ENCODE measurements at regions not wholly inside any gene's neighbourhood (a gene's known extent, or its start where the extent isn't known, plus 50 kb on each side); places are given as distances from the start of the nearest gene placed in this dataset.

GRCh38 chr10:24097751-24098207, 111.2 kb upstream of the KIAA1217 start:
- no peak overlapping the region for H3K4ac ChIP-seq (ENCODE audit: low read depth, low read length)
- H4K91ac ChIP-seq (ENCODE audit: low read depth, low read length) = no peak overlapping the region
- no peaks in the 10 kb centered on the region for H3K4me1 ChIP-seq (ENCODE audit: control insufficient read depth in 1 of 2, insufficient read depth in 2 of 2, low read length in 2 of 2)
- no peak overlapping the region for H4K12ac ChIP-seq (ENCODE audit: low read depth, low read length)
- no peak overlapping the region for H4K8ac ChIP-seq (ENCODE audit: low read depth, low read length)
- H3K9me3 ChIP-seq (ENCODE audit: insufficient read depth, low read depth, low read length) = peaks cover 3% of the 10 kb centered on the region
- no peak overlapping the region for H3K4me3 ChIP-seq (ENCODE audit: low read depth, low read length)
- no peak overlapping the region for H3K9ac ChIP-seq (ENCODE audit: low read length)
- H2BK120ac ChIP-seq (ENCODE audit: insufficient read depth, low read length, poor library complexity) = no peak overlapping the region
- H2BK12ac ChIP-seq (ENCODE audit: low read length) = no peak overlapping the region
- H3K27me3 ChIP-seq (ENCODE audit: insufficient read depth, low read length) = no peaks in the 10 kb centered on the region
- no CpG with 5 or more reads among the region's 7 CpGs for WGBS (ENCODE audit: extremely low coverage, insufficient coverage, insufficient read length)
- no peak overlapping the region for H2AFZ ChIP-seq (ENCODE audit: insufficient read depth, low read length, poor library complexity)
- no peak overlapping the region for H2AK5ac ChIP-seq (ENCODE audit: low read length)
- DNase-seq = no peak
- no peak overlapping the region for H3K18ac ChIP-seq (ENCODE audit: low read length)
- H3K14ac ChIP-seq (ENCODE audit: low read length) = no peak overlapping the region
- H3K4me2 ChIP-seq (ENCODE audit: low read length) = no peak overlapping the region
- no peak overlapping the region for H2BK5ac ChIP-seq (ENCODE audit: low read depth, low read length, poor library complexity)
- no peaks in the 10 kb centered on the region for H3K36me3 ChIP-seq (ENCODE audit: control insufficient read depth in 1 of 2, insufficient read depth in 2 of 2, low read length in 2 of 2)
- H3K79me1 ChIP-seq (ENCODE audit: low read length) = no peaks in the 10 kb centered on the region
- no peak overlapping the region for H3K27ac ChIP-seq (ENCODE audit: low read depth, low read length)
- H3K23ac ChIP-seq (ENCODE audit: low read length) = no peak overlapping the region
- no peaks in the 10 kb centered on the region for H3K79me2 ChIP-seq (ENCODE audit: control insufficient read depth, insufficient read depth, low read length, poor library complexity)

- no peak overlapping the region for H2BK120ac ChIP-seq (ENCODE audit: insufficient read depth, low read length, poor library complexity)
- no peaks in the 10 kb centered on the region for H3K79me2 ChIP-seq (ENCODE audit: control insufficient read depth, insufficient read depth, low read length, poor library complexity)
- no peak overlapping the region for H2BK12ac ChIP-seq (ENCODE audit: low read length)
- no peak overlapping the region for H3K4me3 ChIP-seq (ENCODE audit: low read depth, low read length)
- no peak overlapping the region for H3K18ac ChIP-seq (ENCODE audit: low read length)
- no peak overlapping the region for H4K8ac ChIP-seq (ENCODE audit: low read depth, low read length)
- no peak overlapping the region for H3K4ac ChIP-seq (ENCODE audit: low read depth, low read length)
- no peaks in the 10 kb centered on the region for H3K27me3 ChIP-seq (ENCODE audit: insufficient read depth, low read length)
- H3K79me1 ChIP-seq (ENCODE audit: low read length) = no peaks in the 10 kb centered on the region
- H3K4me2 ChIP-seq (ENCODE audit: low read length) = no peak overlapping the region
- H3K36me3 ChIP-seq (ENCODE audit: control insufficient read depth in 1 of 2, insufficient read depth in 2 of 2, low read length in 2 of 2) = no peaks in the 10 kb centered on the region
- H3K27ac ChIP-seq (ENCODE audit: low read depth, low read length) = no peak overlapping the region
- WGBS (ENCODE audit: extremely low coverage, insufficient coverage, insufficient read length) = no CpG with 5 or more reads among the region's 1 CpG
- H3K4me1 ChIP-seq (ENCODE audit: control insufficient read depth in 1 of 2, insufficient read depth in 2 of 2, low read length in 2 of 2) = no peaks in the 10 kb centered on the region
- H4K91ac ChIP-seq (ENCODE audit: low read depth, low read length) = no peak overlapping the region
- H2BK5ac ChIP-seq (ENCODE audit: low read depth, low read length, poor library complexity) = no peak overlapping the region
- DNase-seq = no peak
- no peak overlapping the region for H3K14ac ChIP-seq (ENCODE audit: low read length)
- H3K9me3 ChIP-seq (ENCODE audit: insufficient read depth, low read depth, low read length) = no peaks in the 10 kb centered on the region
- no peak overlapping the region for H3K23ac ChIP-seq (ENCODE audit: low read length)
- H2AK5ac ChIP-seq (ENCODE audit: low read length) = no peak overlapping the region
- H3K9ac ChIP-seq (ENCODE audit: low read length) = no peak overlapping the region
- no peak overlapping the region for H2AFZ ChIP-seq (ENCODE audit: insufficient read depth, low read length, poor library complexity)
- H4K12ac ChIP-seq (ENCODE audit: low read depth, low read length) = no peak overlapping the region
These were observed 104.0 kb upstream of the KIAA1217 start for GRCh38 chr10:24104895-24105294.

- H3K18ac ChIP-seq (ENCODE audit: low read length) = no peak overlapping the region
- H3K4me2 ChIP-seq (ENCODE audit: low read length) = no peak overlapping the region
- no peak overlapping the region for H2BK12ac ChIP-seq (ENCODE audit: low read length)
- H3K36me3 ChIP-seq (ENCODE audit: control insufficient read depth in 1 of 2, insufficient read depth in 2 of 2, low read length in 2 of 2) = no peaks in the 10 kb centered on the region
- H3K79me2 ChIP-seq (ENCODE audit: control insufficient read depth, insufficient read depth, low read length, poor library complexity) = no peaks in the 10 kb centered on the region
- no peak overlapping the region for H4K12ac ChIP-seq (ENCODE audit: low read depth, low read length)
- H3K4me1 ChIP-seq (ENCODE audit: control insufficient read depth in 1 of 2, insufficient read depth in 2 of 2, low read length in 2 of 2) = no peaks in the 10 kb centered on the region
- WGBS (ENCODE audit: extremely low coverage, insufficient coverage, insufficient read length) = no CpG with 5 or more reads among the region's 3 CpGs
- H3K23ac ChIP-seq (ENCODE audit: low read length) = no peak overlapping the region
- H3K9ac ChIP-seq (ENCODE audit: low read length) = no peak overlapping the region
- H3K4ac ChIP-seq (ENCODE audit: low read depth, low read length) = no peak overlapping the region
- no peak for DNase-seq
- no peak overlapping the region for H3K14ac ChIP-seq (ENCODE audit: low read length)
- no peaks in the 10 kb centered on the region for H3K79me1 ChIP-seq (ENCODE audit: low read length)
- H4K91ac ChIP-seq (ENCODE audit: low read depth, low read length) = no peak overlapping the region
- no peak overlapping the region for H4K8ac ChIP-seq (ENCODE audit: low read depth, low read length)
- no peak overlapping the region for H2BK5ac ChIP-seq (ENCODE audit: low read depth, low read length, poor library complexity)
- H3K27ac ChIP-seq (ENCODE audit: low read depth, low read length) = no peak overlapping the region
- no peaks in the 10 kb centered on the region for H3K9me3 ChIP-seq (ENCODE audit: insufficient read depth, low read depth, low read length)
- H2AFZ ChIP-seq (ENCODE audit: insufficient read depth, low read length, poor library complexity) = no peak overlapping the region
- no peak overlapping the region for H2BK120ac ChIP-seq (ENCODE audit: insufficient read depth, low read length, poor library complexity)
- H3K4me3 ChIP-seq (ENCODE audit: low read depth, low read length) = no peak overlapping the region
- H2AK5ac ChIP-seq (ENCODE audit: low read length) = no peak overlapping the region
- no peaks in the 10 kb centered on the region for H3K27me3 ChIP-seq (ENCODE audit: insufficient read depth, low read length)
These were observed 95.0 kb upstream of the KIAA1217 start for GRCh38 chr10:24113901-24114300.

GRCh38 chr10:24114556-24114955, 94.4 kb upstream of the KIAA1217 start:
- no CpG with 5 or more reads among the region's 3 CpGs for WGBS (ENCODE audit: extremely low coverage, insufficient coverage, insufficient read length)
- no peak overlapping the region for H4K91ac ChIP-seq (ENCODE audit: low read depth, low read length)

More at GRCh38 chr10:24114556-24114955, 94.4 kb upstream of the KIAA1217 start:
- H3K23ac ChIP-seq (ENCODE audit: low read length) = no peak overlapping the region
- no peak overlapping the region for H2AFZ ChIP-seq (ENCODE audit: insufficient read depth, low read length, poor library complexity)
- H3K9ac ChIP-seq (ENCODE audit: low read length) = no peak overlapping the region
- no peaks in the 10 kb centered on the region for H3K4me1 ChIP-seq (ENCODE audit: control insufficient read depth in 1 of 2, insufficient read depth in 2 of 2, low read length in 2 of 2)
- H2BK5ac ChIP-seq (ENCODE audit: low read depth, low read length, poor library complexity) = no peak overlapping the region
- no peaks in the 10 kb centered on the region for H3K36me3 ChIP-seq (ENCODE audit: control insufficient read depth in 1 of 2, insufficient read depth in 2 of 2, low read length in 2 of 2)
- H3K4me2 ChIP-seq (ENCODE audit: low read length) = no peak overlapping the region
- H3K14ac ChIP-seq (ENCODE audit: low read length) = no peak overlapping the region
- DNase-seq = no peak
- no peaks in the 10 kb centered on the region for H3K27me3 ChIP-seq (ENCODE audit: insufficient read depth, low read length)
- no peak overlapping the region for H3K18ac ChIP-seq (ENCODE audit: low read length)
- no peak overlapping the region for H2AK5ac ChIP-seq (ENCODE audit: low read length)
- no peaks in the 10 kb centered on the region for H3K9me3 ChIP-seq (ENCODE audit: insufficient read depth, low read depth, low read length)
- H2BK120ac ChIP-seq (ENCODE audit: insufficient read depth, low read length, poor library complexity) = no peak overlapping the region
- no peak overlapping the region for H3K4ac ChIP-seq (ENCODE audit: low read depth, low read length)
- H3K79me1 ChIP-seq (ENCODE audit: low read length) = no peaks in the 10 kb centered on the region
- H2BK12ac ChIP-seq (ENCODE audit: low read length) = no peak overlapping the region
- H3K27ac ChIP-seq (ENCODE audit: low read depth, low read length) = no peak overlapping the region
- no peak overlapping the region for H4K8ac ChIP-seq (ENCODE audit: low read depth, low read length)
- H3K4me3 ChIP-seq (ENCODE audit: low read depth, low read length) = no peak overlapping the region
- no peaks in the 10 kb centered on the region for H3K79me2 ChIP-seq (ENCODE audit: control insufficient read depth, insufficient read depth, low read length, poor library complexity)
- no peak overlapping the region for H4K12ac ChIP-seq (ENCODE audit: low read depth, low read length)

All from trophoblast cell (in vitro differentiated cells and primary cell).